Activated CD4-positive, alpha-beta T cell treated with anti-CD3 and anti-CD28 coated beads for 4 hours (primary cell): ENCODE measurements at regions not wholly inside any gene's neighbourhood (a gene's known extent, or its start where the extent isn't known, plus 50 kb on each side); places are given as distances from the start of the nearest gene placed in this dataset.

Experiments
- DNase-seq, 2 donors: peaks; one replicate each; pipeline ENCODE4 v3.0.0-alpha.2; 2020

DNA sequence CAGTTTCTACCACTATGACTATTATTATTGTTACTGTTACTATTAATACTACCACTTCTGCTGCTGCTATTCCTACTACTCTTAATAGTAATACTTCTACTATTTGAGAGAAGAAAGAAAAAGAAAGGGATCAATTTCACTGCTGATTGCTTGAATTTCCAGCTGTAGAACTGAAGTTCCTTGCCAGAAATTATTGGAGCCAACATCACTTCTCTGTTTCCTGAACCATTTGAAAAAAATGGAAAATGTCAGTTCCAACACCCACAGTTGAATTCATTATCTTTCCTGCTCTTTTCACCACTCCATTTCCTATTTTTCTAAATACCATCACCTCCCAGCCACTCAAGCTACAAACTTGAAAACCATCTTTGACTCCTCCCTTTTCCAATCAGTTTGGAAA lies 54.1 kb upstream of the PIK3C2G start:
- DNase-seq = no peak

GRCh38 chr12:18206198-18206597 lies 55.1 kb upstream of the PIK3C2G start:
- DNase-seq = no peak

DNA sequence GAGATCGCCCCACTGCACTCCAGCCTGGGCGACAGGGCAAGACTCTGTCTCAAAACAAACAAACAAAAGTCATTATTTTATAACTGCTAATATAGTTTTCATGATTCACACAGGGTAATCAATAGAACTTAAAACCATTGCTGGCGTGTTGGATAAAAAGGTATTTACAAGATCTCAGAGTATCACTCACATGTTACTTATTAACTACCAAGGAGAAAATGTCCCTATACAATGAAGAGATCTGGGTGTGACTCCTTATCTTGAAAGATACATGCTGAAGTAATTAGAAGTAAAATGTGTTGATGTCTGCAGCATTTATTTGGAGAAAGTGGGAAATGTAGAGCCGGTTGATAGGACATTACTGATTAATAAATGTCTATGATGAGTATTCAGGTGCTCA lies 57.3 kb upstream of the PIK3C2G start:
- DNase-seq = no peak

GRCh38 chr12:18192119-18192518 lies 69.2 kb upstream of the PIK3C2G start:
- no peak for DNase-seq

- DNase-seq = no peak
Measured at GRCh38 chr12:18183141-18183540, 78.2 kb upstream of the PIK3C2G start.

GRCh38 chr12:18171571-18171970 lies 81.6 kb upstream of the RERGL start:
- DNase-seq = no peak

- DNase-seq = no peak
Measured at GRCh38 chr12:18168016-18168415, 78.0 kb upstream of the RERGL start.

- no peak for DNase-seq
Measured at GRCh38 chr12:18165889-18166288, 75.9 kb upstream of the RERGL start.

DNA sequence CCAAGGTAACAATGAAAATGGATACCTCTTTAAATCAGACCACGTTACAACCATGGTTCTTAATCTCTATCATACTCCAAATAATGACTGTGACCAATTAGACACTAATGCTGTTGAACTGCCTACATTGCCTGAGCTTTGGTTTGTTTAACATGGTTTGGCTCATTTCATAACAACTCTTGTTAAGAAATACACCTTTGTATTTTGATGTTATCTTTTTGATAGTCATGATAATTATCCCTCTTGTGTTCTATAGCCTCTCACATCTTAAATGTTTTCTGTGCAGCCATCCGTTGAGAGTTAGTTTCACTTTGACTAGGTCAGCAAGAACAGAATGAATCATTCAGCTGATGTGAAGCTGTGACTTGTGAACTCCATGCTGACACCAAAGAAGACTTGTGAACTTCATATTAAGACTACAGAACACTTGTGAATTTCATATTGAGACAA lies 75.5 kb upstream of the RERGL start:
- DNase-seq = no peak

DNA sequence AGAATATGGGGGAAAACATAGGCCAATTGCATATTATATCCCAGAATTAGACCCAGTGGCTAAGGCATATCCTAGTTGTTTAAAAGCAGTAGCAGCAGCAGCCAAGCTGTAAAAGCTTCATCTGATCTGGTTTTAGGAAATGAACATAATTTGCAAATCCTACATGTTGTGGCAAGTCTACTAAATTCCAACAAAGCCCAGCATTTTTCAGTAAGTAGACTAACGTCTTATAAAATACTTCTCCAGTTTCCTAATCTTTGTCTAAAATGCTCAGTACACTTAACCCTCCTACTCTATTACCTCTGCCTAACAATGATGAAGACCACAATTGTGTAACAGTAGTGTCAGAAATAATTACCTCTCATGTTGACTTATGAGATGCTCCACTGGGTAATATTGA lies 70.9 kb upstream of the RERGL start:
- DNase-seq = no peak

- DNase-seq = peak; percentile 4 to 9
Measured at GRCh38 chr12:18158774-18159557, 69.0 kb upstream of the RERGL start.

- no peak for DNase-seq
Measured at GRCh38 chr12:18153826-18154225, 63.8 kb upstream of the RERGL start.

GRCh38 chr12:18151036-18151435 lies 61.0 kb upstream of the RERGL start:
- no peak for DNase-seq

- no peak for DNase-seq
Measured at GRCh38 chr12:18148961-18149360, 59.0 kb upstream of the RERGL start.

DNA sequence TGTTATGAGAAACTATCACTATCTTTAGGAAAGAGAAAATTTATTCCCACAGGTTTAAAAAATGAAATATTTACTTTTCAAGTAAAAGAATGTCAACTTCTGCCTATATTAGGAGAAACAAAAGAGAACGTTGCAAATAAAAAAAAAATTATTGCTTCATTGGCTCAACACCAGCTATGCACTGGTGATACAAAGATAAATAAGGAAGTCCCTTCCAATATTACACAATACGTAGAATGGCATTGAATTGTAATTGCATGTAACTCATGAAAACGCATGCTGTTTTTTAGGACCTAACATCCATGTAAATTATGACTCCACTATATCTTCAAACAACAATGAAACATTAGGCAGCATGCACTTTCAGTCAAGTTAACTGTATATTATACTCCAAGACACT lies 56.4 kb upstream of the RERGL start:
- no peak for DNase-seq

DNA sequence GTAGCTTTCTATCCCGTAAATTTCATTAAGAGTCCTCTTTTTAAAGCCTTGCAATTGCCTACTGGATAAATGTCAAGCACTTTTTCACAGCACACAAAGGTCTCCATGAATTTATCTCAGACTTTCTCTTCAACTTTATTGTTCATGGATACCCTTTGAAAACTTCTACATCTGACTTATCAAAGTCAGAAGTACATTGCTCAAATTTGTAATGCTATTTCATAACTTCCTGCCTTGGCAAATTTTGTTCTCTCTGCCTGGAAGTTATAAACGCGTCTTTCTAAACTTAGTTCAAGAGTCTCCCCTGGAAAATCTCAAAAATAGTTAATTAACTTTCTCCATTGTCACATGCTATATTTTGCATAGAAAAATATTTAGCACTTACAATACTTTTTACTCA lies 55.9 kb upstream of the RERGL start:
- no peak for DNase-seq

DNA sequence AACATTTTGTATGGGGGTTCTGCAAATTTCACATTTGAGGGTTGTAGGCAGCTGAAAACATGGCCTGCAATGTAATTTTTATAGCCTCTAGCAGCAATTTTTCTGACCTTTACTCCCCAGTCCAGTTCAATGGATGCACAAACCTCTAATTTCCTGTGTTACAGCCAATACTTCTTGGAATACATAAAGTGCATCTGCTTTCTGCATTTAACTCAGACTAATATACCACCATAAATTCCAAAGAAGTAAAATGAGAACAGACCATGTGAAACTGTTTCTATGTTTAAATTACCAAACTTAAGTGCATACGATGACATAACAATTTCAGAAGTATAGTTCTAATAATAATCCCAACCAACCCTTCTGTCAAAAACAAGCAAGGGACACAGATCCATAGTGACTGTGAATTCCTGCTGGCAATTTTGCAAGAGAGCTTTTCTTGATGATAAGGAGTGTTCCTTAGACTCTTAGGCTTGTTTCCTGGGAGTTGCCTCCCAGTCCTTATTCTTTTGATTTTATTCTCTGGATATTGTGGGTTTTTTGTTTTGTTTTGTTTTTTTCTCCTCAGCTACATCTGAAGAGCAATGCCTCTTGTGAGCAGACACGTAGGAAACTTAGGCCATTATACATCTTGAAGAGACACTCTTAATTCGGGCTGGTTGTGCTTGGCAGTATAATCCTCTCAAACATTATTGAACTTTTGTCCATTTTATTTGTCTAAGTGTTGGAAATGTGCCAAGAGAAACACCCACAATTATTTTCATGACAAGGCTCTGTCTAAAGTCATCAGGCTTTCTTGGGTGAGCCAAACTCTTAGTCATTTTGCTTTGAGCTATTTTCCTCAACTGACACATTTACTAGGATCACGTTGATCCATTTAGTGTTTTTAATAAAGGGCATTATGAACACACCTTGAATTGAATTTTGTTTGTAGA lies 51.3 kb upstream of the RERGL start:
- DNase-seq = no peak

GRCh38 chr12:18139989-18140596 lies 50.1 kb upstream of the RERGL start:
- DNase-seq = no peak
